ENCODE measurements at regions not wholly inside any gene's neighbourhood (a gene's known extent, or its start where the extent isn't known, plus 50 kb on each side); places are given as distances from the start of the nearest gene placed in this dataset.

DNA sequence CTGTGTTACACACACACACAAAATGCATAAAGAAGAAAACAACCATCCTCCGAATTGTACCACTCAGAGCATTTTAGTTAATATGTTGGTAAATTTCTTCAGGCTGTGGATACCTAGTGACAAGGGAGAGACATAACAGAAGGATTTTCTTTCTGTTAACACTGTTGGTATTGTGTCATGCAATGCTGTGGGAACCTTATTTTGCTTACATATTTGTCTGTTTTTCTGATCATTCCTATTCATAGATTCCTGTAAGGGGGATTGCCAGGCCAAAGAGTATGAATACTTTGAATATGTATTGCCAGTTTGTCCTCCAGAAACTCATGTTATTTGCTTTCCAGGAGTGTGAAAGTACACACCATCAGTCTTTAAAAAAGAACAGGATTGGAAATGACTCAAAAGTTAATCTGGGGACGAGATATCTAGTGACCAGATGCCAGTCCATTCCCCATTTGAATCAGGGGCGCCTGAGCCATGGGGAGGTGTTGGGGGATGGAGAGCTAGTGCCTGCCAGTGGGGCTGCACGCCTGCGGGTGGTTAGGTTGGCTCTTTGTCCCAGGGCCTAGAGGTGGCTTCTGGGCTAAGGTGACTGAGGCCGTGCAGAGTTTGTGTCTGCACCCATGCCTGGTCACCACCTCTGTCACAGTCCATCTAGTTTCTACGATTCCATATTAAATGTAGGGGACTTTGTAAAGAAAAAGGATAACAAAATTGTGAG, 142.0 kb downstream of the PTPN20 start:
- DNase-seq (ENCODE audit: low read depth), result no peak

GRCh38 chr10:47054974-47055373, 143.7 kb downstream of the PTPN20 start:
- DNase-seq (ENCODE audit: low read depth), result no peak

DNA sequence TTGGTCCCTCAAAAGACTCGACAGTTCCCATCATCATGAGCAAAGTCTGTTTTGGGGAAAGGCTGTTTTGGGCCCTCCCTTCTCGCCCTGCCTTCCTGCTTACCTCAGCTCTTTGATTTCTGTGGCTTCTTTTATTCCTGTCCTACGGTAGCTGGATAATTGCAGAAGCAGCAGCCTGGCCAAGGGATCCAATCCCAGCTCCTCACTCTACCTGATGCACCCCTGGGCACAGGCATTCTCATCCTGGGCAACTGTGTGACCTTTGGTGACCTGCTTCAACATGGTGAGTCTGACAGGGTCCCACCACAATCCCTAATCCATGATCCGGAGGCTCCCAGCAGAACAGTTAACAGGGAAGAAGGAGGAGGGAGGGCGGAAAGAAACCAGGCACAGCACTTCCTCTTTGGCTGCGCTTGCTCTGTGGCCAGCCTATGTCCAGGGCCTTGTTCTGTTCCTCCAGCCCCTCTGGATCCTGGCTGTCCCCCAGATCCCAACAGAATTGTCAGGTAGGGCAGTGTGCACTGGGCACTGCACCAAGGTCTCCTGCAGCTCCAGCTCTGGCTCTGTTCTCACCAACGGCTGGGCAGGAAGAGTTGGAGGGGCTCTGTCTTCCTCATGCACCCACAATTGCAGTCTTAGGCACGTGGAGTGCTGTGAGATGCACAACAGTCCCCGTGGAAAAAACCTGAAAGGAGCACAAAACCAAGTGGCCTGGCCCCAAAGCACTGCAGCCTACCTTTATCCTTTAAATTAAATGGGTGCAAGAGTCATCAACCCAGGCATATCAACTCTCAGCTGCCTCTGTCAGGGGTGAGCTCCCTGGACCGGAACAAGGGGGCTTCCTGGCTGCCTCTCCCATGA, 144.4 kb downstream of the PTPN20 start:
- DNase-seq (ENCODE audit: low read depth), result no peak

DNA sequence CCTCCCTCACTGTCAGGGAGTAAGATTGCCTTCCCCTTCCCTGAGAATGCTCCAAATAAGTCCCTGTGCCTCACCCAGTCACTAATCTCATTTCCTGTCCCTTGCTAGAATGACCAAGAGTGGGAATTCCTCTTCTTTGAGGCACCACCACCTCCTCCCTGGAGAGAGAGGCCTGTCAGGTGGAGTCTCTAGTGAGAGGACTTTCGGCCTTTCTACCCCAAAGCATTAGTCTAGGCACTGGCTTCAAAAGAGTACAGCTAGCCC, 145.0 kb downstream of the PTPN20 start:
- DNase-seq (ENCODE audit: low read depth), result no peak

DNA sequence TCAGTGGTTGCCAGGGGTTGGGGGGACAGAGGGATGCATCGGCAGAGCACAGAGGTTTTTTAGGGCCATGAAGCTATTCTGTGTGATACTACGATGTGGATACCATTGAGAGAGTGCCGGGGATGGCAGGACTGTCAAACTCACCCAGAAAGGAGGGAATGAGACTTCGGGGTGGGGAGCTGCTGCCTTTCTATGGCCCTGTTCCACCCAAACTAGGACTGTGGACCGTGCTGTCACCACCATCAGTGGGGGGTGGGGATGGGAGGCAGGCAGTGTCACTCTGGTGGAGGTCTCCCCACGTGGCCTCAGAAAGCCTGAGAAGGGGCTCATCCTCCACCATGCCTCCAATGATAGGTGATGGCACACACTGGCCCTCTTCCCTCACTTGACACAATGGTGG, 146.2 kb downstream of the PTPN20 start:
- no peak for DNase-seq (ENCODE audit: low read depth)

- DNase-seq (ENCODE audit: low read depth), result no peak
These were observed 146.9 kb downstream of the PTPN20 start for GRCh38 chr10:47058032-47058702.

GRCh38 chr10:47058961-47059391, 147.7 kb downstream of the PTPN20 start:
- DNase-seq (ENCODE audit: low read depth), result no peak

DNA sequence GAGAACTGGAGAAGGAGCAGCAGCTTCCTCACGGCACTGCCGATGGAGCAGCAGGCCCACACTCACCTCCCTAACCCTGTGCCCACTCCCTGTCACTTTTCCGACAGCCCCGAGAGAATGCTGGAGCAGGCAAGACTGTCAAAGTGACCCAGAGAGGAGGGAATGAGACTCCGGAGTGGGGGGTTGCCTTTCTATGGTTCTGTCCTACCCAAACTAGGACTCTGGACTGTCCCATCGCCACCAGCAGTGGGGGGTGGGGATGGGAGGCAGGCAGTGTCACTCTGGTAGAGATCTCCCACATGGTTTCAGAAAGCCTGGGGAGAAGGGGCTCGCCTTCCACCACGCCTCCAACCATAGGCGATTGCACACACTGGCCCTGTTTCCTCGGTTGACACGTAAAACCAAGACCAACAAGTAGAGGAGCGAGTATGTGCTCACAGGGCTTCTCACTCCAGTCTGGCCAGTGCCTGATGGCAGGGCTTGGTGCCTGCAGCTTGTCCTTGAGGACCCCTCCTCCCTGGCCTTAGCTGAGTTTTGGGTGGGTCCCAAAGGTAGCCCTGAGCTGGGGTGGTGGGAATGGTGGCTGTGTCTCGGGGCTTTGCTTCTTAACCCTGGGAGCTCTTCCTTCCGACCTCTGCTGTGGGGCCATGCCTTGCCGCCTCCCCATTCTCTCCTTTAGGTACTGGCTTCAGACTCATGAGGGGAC, 148.5 kb downstream of the PTPN20 start:
- no peak for DNase-seq (ENCODE audit: low read depth)

GRCh38 chr10:47060356-47060755, 149.1 kb downstream of the PTPN20 start:
- DNase-seq (ENCODE audit: low read depth), result no peak

- DNase-seq (ENCODE audit: low read depth), result no peak
These were observed 149.8 kb downstream of the PTPN20 start for GRCh38 chr10:47060993-47061500.

DNA sequence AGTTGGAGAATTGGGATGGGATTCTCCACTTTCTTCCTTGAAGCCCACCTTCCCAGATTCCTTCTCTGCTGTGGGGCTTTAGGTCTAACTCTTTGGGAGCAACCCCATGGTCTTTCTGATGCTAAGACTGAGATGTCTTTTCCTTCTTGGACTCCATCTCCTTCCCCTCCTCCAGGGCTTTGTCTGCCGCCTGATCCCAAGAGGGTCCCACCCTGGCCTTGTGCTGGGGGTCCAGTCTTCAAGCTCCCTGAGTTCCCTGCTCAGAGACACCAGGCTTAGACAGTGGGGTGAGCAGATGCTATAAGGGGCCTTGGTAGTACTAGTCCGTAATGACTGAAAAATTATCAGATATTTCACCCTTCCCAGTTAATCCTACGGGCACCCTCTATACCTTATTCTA, 150.5 kb downstream of the PTPN20 start:
- no peak for DNase-seq (ENCODE audit: low read depth)

GRCh38 chr10:47062441-47063200, 151.4 kb downstream of the PTPN20 start:
- DNase-seq (ENCODE audit: low read depth), result no peak

- no peak for DNase-seq (ENCODE audit: low read depth)
These were observed 152.6 kb downstream of the PTPN20 start for GRCh38 chr10:47063858-47064257.

- DNase-seq (ENCODE audit: low read depth), result no peak
These were observed 154.7 kb downstream of the PTPN20 start for GRCh38 chr10:47065903-47066302.

- no peak for DNase-seq (ENCODE audit: low read depth)
These were observed 157.0 kb downstream of the PTPN20 start for GRCh38 chr10:47067949-47068940.

GRCh38 chr10:47070541-47070940, 159.3 kb downstream of the PTPN20 start:
- no peak for DNase-seq (ENCODE audit: low read depth)

GRCh38 chr10:47071891-47072290, 160.7 kb downstream of the PTPN20 start:
- DNase-seq (ENCODE audit: low read depth), result no peak

GRCh38 chr10:47073967-47074366, 162.7 kb downstream of the PTPN20 start:
- no peak for DNase-seq (ENCODE audit: low read depth)

DNA sequence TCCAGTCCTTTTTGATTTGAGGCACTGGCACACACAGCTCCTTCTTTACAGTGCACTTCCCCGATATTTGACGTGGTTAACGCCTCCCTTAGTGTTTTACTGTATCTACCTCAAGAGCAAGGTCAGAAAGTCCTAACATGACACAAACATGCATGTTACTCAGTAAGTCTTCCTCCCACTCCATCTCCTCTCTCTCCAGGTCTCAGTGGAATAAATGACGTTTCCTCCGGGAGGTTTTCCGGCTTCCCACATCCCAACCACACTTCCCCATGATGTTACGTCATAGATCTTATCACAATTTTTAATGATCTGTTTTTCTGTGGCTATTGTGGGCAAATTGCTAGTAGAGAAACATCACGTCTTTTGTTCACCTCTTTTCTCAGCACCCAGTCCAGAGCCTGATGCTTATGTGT, 165.7 kb downstream of the PTPN20 start:
- DNase-seq (ENCODE audit: low read depth), result no peak

GRCh38 chr10:47077386-47077785, 166.2 kb downstream of the PTPN20 start:
- DNase-seq (ENCODE audit: low read depth), result no peak
